ENCODE measurements at regions not wholly inside any gene's neighbourhood (a gene's known extent, or its start where the extent isn't known, plus 50 kb on each side); places are given as distances from the start of the nearest gene placed in this dataset.

GRCh38 chr1:193462629-193463320, 276.4 kb upstream of the B3GALT2 start:
- TF ChIP-seq CTCF (IDR thresholded peaks at IDR 0.05): no peak
- no peak for TF ChIP-seq ZFX (IDR thresholded peaks at IDR 0.05; ENCODE audit: borderline replicate concordance)

All from 22Rv1 (cell line).